H9 (cell line): ENCODE measurements at regions not wholly inside any gene's neighbourhood (a gene's known extent, or its start where the extent isn't known, plus 50 kb on each side); places are given as distances from the start of the nearest gene placed in this dataset.

Experiments used
- DNase-seq: peaks from one replicate; pipeline ENCODE4 v3.0.0-alpha.2; 2017
- H2AFZ ChIP-seq: one replicate; pipeline ENCODE4 v1.6.1; 2013; ENCODE audit warnings: mild to moderate bottlenecking, low read length, control low read depth, moderate library complexity
- H2AK5ac ChIP-seq: 2 replicates; pipeline ENCODE4 v1.6.1; 2013; ENCODE audit warnings: low read length, control low read depth, mixed read lengths; ENCODE audit not compliant: insufficient read length
- H2BK120ac ChIP-seq: one replicate; pipeline ENCODE4 v1.6.1; 2013; ENCODE audit warnings: low read depth, mild to moderate bottlenecking, low read length, control low read depth, inconsistent platforms; ENCODE audit not compliant: poor library complexity, severe bottlenecking
- H2BK12ac ChIP-seq: 2 replicates; pipeline ENCODE4 v1.6.1; 2013; ENCODE audit warnings: low read length, control low read depth, mixed read lengths, low read depth; ENCODE audit not compliant: insufficient read length
- H2BK15ac ChIP-seq: 2 replicates; pipeline ENCODE4 v1.6.1; 2013; ENCODE audit warnings: low read depth, low read length, control low read depth
- H2BK20ac ChIP-seq: one replicate; pipeline ENCODE4 v1.6.1; 2013; ENCODE audit warnings: low read depth, mild to moderate bottlenecking, low read length, control low read depth, inconsistent platforms; ENCODE audit not compliant: poor library complexity, severe bottlenecking
- H2BK5ac ChIP-seq: 2 replicates; pipeline ENCODE4 v1.6.1; 2013; ENCODE audit warnings: low read length, control low read depth, mixed read lengths; ENCODE audit not compliant: insufficient read length
- H3K14ac ChIP-seq: 2 replicates; pipeline ENCODE4 v1.6.1; 2013; ENCODE audit warnings: low read length, control low read depth; ENCODE audit not compliant: insufficient read depth
- H3K18ac ChIP-seq: 2 replicates; pipeline ENCODE4 v1.6.1; 2013; ENCODE audit warnings: low read depth, mild to moderate bottlenecking, mixed read lengths, low read length, control low read depth; ENCODE audit not compliant: insufficient read length
- H3K23ac ChIP-seq: 2 replicates; pipeline ENCODE4 v1.6.1; 2013; ENCODE audit warnings: low read length, control low read depth, mixed read lengths, low read depth; ENCODE audit not compliant: insufficient read length
- H3K23me2 ChIP-seq: 2 replicates; pipeline ENCODE4 v1.6.1; 2013; ENCODE audit warnings: low read depth, mild to moderate bottlenecking, mixed read lengths, low read length, control low read depth; ENCODE audit not compliant: insufficient read length, poor library complexity, severe bottlenecking
- H3K27ac ChIP-seq: 2 replicates; pipeline ENCODE4 v1.5.1; 2013; ENCODE audit warnings: low read length, control low read depth, mixed read lengths, low read depth; ENCODE audit not compliant: insufficient read length
- H3K27me3 ChIP-seq: 2 replicates; pipeline ENCODE4 v1.6.1; 2013; ENCODE audit warnings: low read length, control low read depth, inconsistent platforms; ENCODE audit not compliant: insufficient read depth
- H3K4ac ChIP-seq: 2 replicates; pipeline ENCODE4 v1.6.1; 2013; ENCODE audit warnings: low read depth, mild to moderate bottlenecking, control low read depth, inconsistent platforms, low read length, moderate library complexity
- H3K4me1 ChIP-seq: 2 replicates; pipeline ENCODE4 v1.6.1; 2013; ENCODE audit warnings: low read length, control low read depth, inconsistent platforms; ENCODE audit not compliant: insufficient read depth
- H3K4me2 ChIP-seq: 2 replicates; pipeline ENCODE4 v1.6.1; 2013; ENCODE audit warnings: low read length, control low read depth, mixed read lengths; ENCODE audit not compliant: insufficient read length, insufficient read depth
- H3K56ac ChIP-seq: 2 replicates; pipeline ENCODE4 v1.6.1; 2013; ENCODE audit warnings: low read depth, mild to moderate bottlenecking, mixed read lengths, low read length, control low read depth; ENCODE audit not compliant: insufficient read length
- H3K79me1 ChIP-seq: 2 replicates; pipeline ENCODE4 v1.6.1; 2013; ENCODE audit warnings: low read depth, mild to moderate bottlenecking, moderate library complexity, low read length, control low read depth, inconsistent platforms; ENCODE audit not compliant: insufficient read depth, poor library complexity, severe bottlenecking
- H3K79me2 ChIP-seq: 2 replicates; pipeline ENCODE4 v1.6.1; 2013; ENCODE audit warnings: low read length, control low read depth, inconsistent platforms; ENCODE audit not compliant: insufficient read depth
- H3K9ac ChIP-seq: 2 replicates; pipeline ENCODE4 v1.6.1; 2013; ENCODE audit warnings: low read length, control low read depth, mixed read lengths; ENCODE audit not compliant: insufficient read length; ENCODE audit errors: extremely low read depth
- H3K9me3 ChIP-seq: one replicate; pipeline ENCODE4 v1.6.1; 2013; ENCODE audit warnings: low read depth, low read length, inconsistent platforms; ENCODE audit not compliant: control insufficient read depth
- H3T11ph ChIP-seq: one replicate; pipeline ENCODE4 v1.6.1; 2013; ENCODE audit warnings: mild to moderate bottlenecking, low read length, control low read depth, inconsistent platforms
- H4K20me1 ChIP-seq: one replicate; pipeline ENCODE4 v1.6.1; 2013; ENCODE audit not compliant: control insufficient read depth, insufficient read length, insufficient read depth
- H4K5ac ChIP-seq: 2 replicates; pipeline ENCODE4 v1.6.1; 2013; ENCODE audit warnings: low read depth, mild to moderate bottlenecking, mixed read lengths, low read length, control low read depth; ENCODE audit not compliant: insufficient read length
- H4K8ac ChIP-seq: replicated peaks from 2 replicates; pipeline ENCODE4 v1.6.1; 2013; ENCODE audit warnings: low read length, control low read depth, mixed read lengths, low read depth; ENCODE audit not compliant: insufficient read length
- H4K91ac ChIP-seq: 2 replicates; pipeline ENCODE4 v1.6.1; 2013; ENCODE audit warnings: low read depth, mild to moderate bottlenecking, moderate library complexity, mixed read lengths, low read length, control low read depth; ENCODE audit not compliant: insufficient read length
- H3K27ac Mint-ChIP-seq, 3 experiments: 2 replicates in 2 of 3; 3 replicates in 1 of 3; pipeline ENCODE4 v1.8.0; 2020 to 2021; ENCODE audit warnings: mixed read lengths in 3 of 3, mild to moderate bottlenecking in 1 of 3, moderate library complexity in 1 of 3
- H3K27me3 Mint-ChIP-seq: 2 replicates; pipeline ENCODE4 v1.8.0; 2021; ENCODE audit warnings: low read depth, mild to moderate bottlenecking, moderate library complexity, mixed read lengths
- H3K36me3 Mint-ChIP-seq, 3 experiments: 2 replicates in 2 of 3; 3 replicates in 1 of 3; pipeline ENCODE4 v1.8.0; 2020 to 2021; ENCODE audit warnings: low read depth in 3 of 3, mixed read lengths in 3 of 3; ENCODE audit not compliant: insufficient read depth in 1 of 3
- H3K4me1 Mint-ChIP-seq, 2 experiments: 2 replicates each; pipeline ENCODE4 v1.8.0; 2020; ENCODE audit warnings: mixed read lengths in 2 of 2
- H3K4me3 Mint-ChIP-seq, 2 experiments: 2 replicates in 1 of 2; 3 replicates in 1 of 2; pipeline ENCODE4 v1.8.0; 2020 to 2021; ENCODE audit warnings: mild to moderate bottlenecking in 2 of 2, mixed read lengths in 2 of 2, moderate library complexity in 1 of 2
- H3K9me3 Mint-ChIP-seq, 2 experiments: 2 replicates in 1 of 2; 3 replicates in 1 of 2; pipeline ENCODE4 v1.8.0; 2020; ENCODE audit warnings: mild to moderate bottlenecking in 2 of 2, mixed read lengths in 2 of 2, moderate library complexity in 1 of 2
- CTCF ChIP-seq: fragments of 200-600 bp; sonication (generic); conservative IDR thresholded peaks from 3 replicates; pipeline ENCODE4 v1.8.0; 2021; ENCODE audit warnings: antibody characterized with exemption, mild to moderate bottlenecking
- WGBS: extraction: QIAGEN DNeasy Blood & Tissue Kit; methylation state at CpG from one replicate; pipeline ENCODE4 v1.1.7; 2013; ENCODE audit warnings: missing lambda C conversion rate, low lambda C conversion rate, mixed read lengths; ENCODE audit not compliant: insufficient read length; ENCODE audit errors: extremely low coverage; 5-methylcytosine and 5-hydroxymethylcytosine counted together

GRCh38 chr15:77709135-77709886 is 76.6 kb upstream of the LINGO1 start:
- H3K23ac ChIP-seq: no peak overlapping the region
- H3K4ac ChIP-seq: no peak overlapping the region
- no peaks in the 10 kb centered on the region for H3K36me3 Mint-ChIP-seq
- no peak overlapping the region for H3K4me3 Mint-ChIP-seq
- no peak overlapping the region for H2BK12ac ChIP-seq
- H3K18ac ChIP-seq: no peak overlapping the region
- H2BK120ac ChIP-seq: no peak overlapping the region
- H3K4me1 ChIP-seq: no peaks in the 10 kb centered on the region
- H3K23me2 ChIP-seq: no peaks in the 10 kb centered on the region
- no peak overlapping the region for H4K91ac ChIP-seq
- H3K14ac ChIP-seq: no peak overlapping the region
- no peak overlapping the region for H2AK5ac ChIP-seq
- DNase-seq: no peak
- H2BK20ac ChIP-seq: no peak overlapping the region
- H4K5ac ChIP-seq: no peak overlapping the region
- no peaks in the 10 kb centered on the region for H3K9me3 Mint-ChIP-seq
- no peak overlapping the region for H2BK5ac ChIP-seq
- no peak overlapping the region for H3K9ac ChIP-seq
- no peak overlapping the region for H3K4me2 ChIP-seq
- H3K27ac ChIP-seq: no peak overlapping the region
- no peaks in the 10 kb centered on the region for H3K79me2 ChIP-seq
- no peak overlapping the region for H3T11ph ChIP-seq
- H3K9me3 ChIP-seq: no peaks in the 10 kb centered on the region
- H3K56ac ChIP-seq: no peak overlapping the region
- peaks cover 9% of the 10 kb centered on the region for H3K27me3 Mint-ChIP-seq
- no peak overlapping the region for H3K27ac Mint-ChIP-seq
- H4K8ac ChIP-seq: no peak overlapping the region
- TF ChIP-seq CTCF: no peak
- H3K27me3 ChIP-seq: no peaks in the 10 kb centered on the region
- H3K79me1 ChIP-seq: no peaks in the 10 kb centered on the region
- peaks cover 2% of the 10 kb centered on the region for H4K20me1 ChIP-seq
- no peak overlapping the region for H2AFZ ChIP-seq
- WGBS: no CpG with 5 or more reads among the region's 10 CpGs
- no peak overlapping the region for H2BK15ac ChIP-seq
- peaks cover 13 to 15% of the 10 kb centered on the region in 2 experiments for H3K4me1 Mint-ChIP-seq
